ENCODE measurements at regions not wholly inside any gene's neighbourhood (a gene's known extent, or its start where the extent isn't known, plus 50 kb on each side); places are given as distances from the start of the nearest gene placed in this dataset.

- in situ Hi-C loops (cut with HindIII; ENCODE audit: low sequenced_read_pairs): no loop called here
- no peak for DNase-seq (ENCODE audit: low read depth)
- no peak for TF ChIP-seq CTCF (IDR thresholded peaks at IDR 0.05; ENCODE audit: low read depth, low read length, missing control alignments)
Measured at GRCh38 chr12:84016956-84017355, 895.6 kb downstream of the SLC6A15 start.

GRCh38 chr12:83997423-83997822, 915.2 kb downstream of the SLC6A15 start:
- no peak overlapping the region for H3K4me3 ChIP-seq (ENCODE audit: low read depth, low read length)
- TF ChIP-seq CTCF (IDR thresholded peaks at IDR 0.05; ENCODE audit: low read depth, low read length, missing control alignments): no peak
- in situ Hi-C loops (cut with HindIII; ENCODE audit: low sequenced_read_pairs): no loop called here
- DNase-seq (ENCODE audit: low read depth): no peak

More at GRCh38 chr12:84016956-84017355, 895.6 kb downstream of the SLC6A15 start:
- no peak overlapping the region for H3K4me3 ChIP-seq (ENCODE audit: low read depth, low read length)

- in situ Hi-C loops (cut with HindIII; ENCODE audit: low sequenced_read_pairs): no loop called here
- H3K4me3 ChIP-seq (ENCODE audit: low read depth, low read length): no peak overlapping the region
- DNase-seq (ENCODE audit: low read depth): no peak
- no peak for TF ChIP-seq CTCF (IDR thresholded peaks at IDR 0.05; ENCODE audit: low read depth, low read length, missing control alignments)
Measured at GRCh38 chr12:83996671-83997070, 915.9 kb downstream of the SLC6A15 start.

GRCh38 chr12:83985084-83985483, 927.5 kb downstream of the SLC6A15 start:
- in situ Hi-C loops (cut with HindIII; ENCODE audit: low sequenced_read_pairs): no loop called here
- no peak for DNase-seq (ENCODE audit: low read depth)
- no peak for TF ChIP-seq CTCF (IDR thresholded peaks at IDR 0.05; ENCODE audit: low read depth, low read length, missing control alignments)
- H3K4me3 ChIP-seq (ENCODE audit: low read depth, low read length): no peak overlapping the region

- no peak for DNase-seq (ENCODE audit: low read depth)
- no peak overlapping the region for H3K4me3 ChIP-seq (ENCODE audit: low read depth, low read length)
- no peak for TF ChIP-seq CTCF (IDR thresholded peaks at IDR 0.05; ENCODE audit: low read depth, low read length, missing control alignments)
- in situ Hi-C loops (cut with HindIII; ENCODE audit: low sequenced_read_pairs): no loop called here
Measured at GRCh38 chr12:83980398-83980797, 932.2 kb downstream of the SLC6A15 start.

- no peak overlapping the region for H3K4me3 ChIP-seq (ENCODE audit: low read depth, low read length)
- in situ Hi-C loops (cut with HindIII; ENCODE audit: low sequenced_read_pairs): no loop called here
- no peak for TF ChIP-seq CTCF (IDR thresholded peaks at IDR 0.05; ENCODE audit: low read depth, low read length, missing control alignments)
- no peak for DNase-seq (ENCODE audit: low read depth)
Measured at GRCh38 chr12:83979785-83980184, 932.8 kb downstream of the SLC6A15 start.

GRCh38 chr12:83971781-83972180, 940.8 kb downstream of the SLC6A15 start:
- no peak overlapping the region for H3K4me3 ChIP-seq (ENCODE audit: low read depth, low read length)
- TF ChIP-seq CTCF (IDR thresholded peaks at IDR 0.05; ENCODE audit: low read depth, low read length, missing control alignments): no peak
- DNase-seq (ENCODE audit: low read depth): no peak
- in situ Hi-C loops (cut with HindIII; ENCODE audit: low sequenced_read_pairs): no loop called here

Data from astrocyte of the cerebellum (primary cell).